CD14-positive monocyte (primary cell): ENCODE measurements at regions not wholly inside any gene's neighbourhood (a gene's known extent, or its start where the extent isn't known, plus 50 kb on each side); places are given as distances from the start of the nearest gene placed in this dataset.

Experiments used
- DNase-seq, 3 donors: peaks; one replicate each; pipeline ENCODE4 v3.0.0-alpha.2; 2011 to 2022
- H2AFZ ChIP-seq: 2 replicates; pipeline ENCODE4 v1.6.0; 2012; ENCODE audit warnings: mild to moderate bottlenecking, low read depth, low read length, inconsistent platforms; ENCODE audit not compliant: insufficient read depth, poor library complexity, severe bottlenecking
- H3K27ac ChIP-seq, 2 donors: 1 replicate in 1 of 2; 2 replicates in 1 of 2; pipeline ENCODE4 v1.5.1; 2012 to 2013; ENCODE audit warnings: low read length in 2 of 2, control low read depth in 1 of 2, inconsistent platforms in 1 of 2, low read depth in 1 of 2, mild to moderate bottlenecking in 1 of 2
- H3K27me3 ChIP-seq, 2 donors: one replicate each; pipeline versions ENCODE4 v1.6.0 to v1.6.1; 2011 to 2013; ENCODE audit warnings: low read length in 2 of 2; ENCODE audit not compliant: control insufficient read depth in 2 of 2, insufficient read depth in 2 of 2
- H3K36me3 ChIP-seq, 2 donors: replicated peaks in 1 of 2; 1 replicate in 1 of 2; 2 replicates in 1 of 2; pipeline versions ENCODE4 v1.5.1 to v1.6.1; 2012 to 2013; ENCODE audit warnings: low read length in 2 of 2, control low read depth in 1 of 2, inconsistent platforms in 1 of 2, mild to moderate bottlenecking in 1 of 2; ENCODE audit not compliant: insufficient read depth in 2 of 2, control insufficient read depth in 1 of 2
- H3K4me1 ChIP-seq, 2 donors: 1 replicate in 1 of 2; 2 replicates in 1 of 2; pipeline versions ENCODE4 v1.5.1 to v1.6.1; 2012 to 2013; ENCODE audit warnings: low read length in 2 of 2, control low read depth in 1 of 2, inconsistent platforms in 1 of 2, mild to moderate bottlenecking in 1 of 2, moderate library complexity in 1 of 2; ENCODE audit not compliant: insufficient read depth in 2 of 2, control insufficient read depth in 1 of 2
- H3K4me2 ChIP-seq: replicated peaks from 2 replicates; pipeline ENCODE3; 2012; ENCODE audit warnings: low read length, moderate library complexity, mild to moderate bottlenecking; ENCODE audit not compliant: poor library complexity, severe bottlenecking; ENCODE audit errors: extremely low read depth
- H3K4me3 ChIP-seq, 3 experiments: fragments of 200-600 bp in 1 of 3; sonication (generic) in 1 of 3; replicated peaks in 1 of 3; 1 replicate in 2 of 3; 2 replicates in 1 of 3; pipeline ENCODE4 v1.5.1; 2011 to 2013; ENCODE audit warnings: low read length in 3 of 3, mild to moderate bottlenecking in 3 of 3, control low read depth in 2 of 3, low read depth in 2 of 3, inconsistent platforms in 1 of 3, moderate library complexity in 1 of 3
- H3K79me2 ChIP-seq: 2 replicates; pipeline ENCODE4 v1.6.0; 2012; ENCODE audit warnings: mild to moderate bottlenecking, control low read depth, inconsistent platforms, low read length, moderate library complexity; ENCODE audit not compliant: insufficient read depth
- H3K9ac ChIP-seq: 2 replicates; pipeline ENCODE4 v1.6.0; 2017; ENCODE audit warnings: low read length, mild to moderate bottlenecking; ENCODE audit not compliant: insufficient read depth, poor library complexity, severe bottlenecking
- H3K9me3 ChIP-seq, 2 donors: replicated peaks in 1 of 2; 1 replicate in 1 of 2; 2 replicates in 1 of 2; pipeline versions ENCODE4 v1.5.1 to v1.6.1; 2012 to 2013; ENCODE audit warnings: low read length in 2 of 2, control low read depth in 1 of 2; ENCODE audit not compliant: control insufficient read depth in 1 of 2, insufficient read depth in 1 of 2
- H4K20me1 ChIP-seq: 2 replicates; pipeline ENCODE4 v1.6.0; 2012; ENCODE audit warnings: mild to moderate bottlenecking, low read length, control low read depth, moderate library complexity; ENCODE audit not compliant: insufficient read depth
- H3K27ac Mint-ChIP-seq, 7 donors: one replicate each; pipeline ENCODE4 v1.8.0; 2020; ENCODE audit warnings: mild to moderate bottlenecking in 7 of 7, mixed read lengths in 7 of 7, moderate library complexity in 6 of 7, inconsistent platforms in 2 of 7
- H3K27me3 Mint-ChIP-seq, 3 donors: one replicate each; pipeline ENCODE4 v1.8.0; 2021 to 2022; ENCODE audit warnings: low read depth in 3 of 3, mild to moderate bottlenecking in 3 of 3, mixed read lengths in 3 of 3, moderate library complexity in 3 of 3, inconsistent platforms in 1 of 3
- H3K36me3 Mint-ChIP-seq, 2 donors: one replicate each; pipeline ENCODE4 v1.8.0; 2020; ENCODE audit warnings: mixed read lengths in 2 of 2, inconsistent platforms in 1 of 2, mild to moderate bottlenecking in 1 of 2
- H3K4me1 Mint-ChIP-seq: one replicate; pipeline ENCODE4 v1.8.0; 2020; ENCODE audit warnings: mild to moderate bottlenecking, mixed read lengths
- H3K4me3 Mint-ChIP-seq, 2 donors: one replicate each; pipeline ENCODE4 v1.8.0; 2020; ENCODE audit warnings: mild to moderate bottlenecking in 2 of 2, mixed read lengths in 2 of 2, moderate library complexity in 1 of 2
- H3K9me3 Mint-ChIP-seq, 7 donors: one replicate each; pipeline ENCODE4 v1.8.0; 2020 to 2022; ENCODE audit warnings: mixed read lengths in 7 of 7, mild to moderate bottlenecking in 6 of 7, moderate library complexity in 6 of 7, inconsistent platforms in 2 of 7
- CTCF ChIP-seq: fragments of 200-600 bp; IDR thresholded peaks from one replicate; pipeline ENCODE4 v1.8.0; 2022; ENCODE audit warnings: antibody characterized with exemption, mild to moderate bottlenecking
- WGBS: methylation state at CpG from one replicate; pipeline ENCODE4 v1.1.5; 2013; ENCODE audit warnings: missing lambda C conversion rate; ENCODE audit not compliant: insufficient coverage; 5-methylcytosine and 5-hydroxymethylcytosine counted together
- intact Hi-C, 2 donors: fragments of 100-400 bp; cut with micrococcal nuclease; formaldehyde crosslinking; loops; one replicate each; pipeline versions ENCODE4 v1.15.0 to v1.15.1; 2023

- Histone ChIP-seq H3K79me2 (no peaks in the 10 kb centered on the region), H3K27ac (no peak overlapping the region), H3K9me3 (peaks cover 0 to under 1% of the 10 kb centered on the region in 2 donors), H3K4me3 (no peak overlapping the region), H2AFZ (no peak overlapping the region), H3K27me3 (no peaks in the 10 kb centered on the region), H3K36me3 (no peaks in the 10 kb centered on the region), H3K4me1 (no peaks in the 10 kb centered on the region), H4K20me1 (no peaks in the 10 kb centered on the region), H3K4me2 (no peak overlapping the region), H3K9ac (no peak overlapping the region)
- Mint-ChIP-seq H3K4me3 (no peak overlapping the region), H3K27me3 (peaks cover 0 to 2% (median 0%) of the 10 kb centered on the region in 3 donors), H3K27ac (peak overlapping the region in 1 of 7 donors; percentile 30), H3K9me3 (peaks cover 0 to 2% (median 0%) of the 10 kb centered on the region in 7 donors), H3K36me3 (no peaks in the 10 kb centered on the region), H3K4me1 (no peaks in the 10 kb centered on the region)
- WGBS = 100% methylated on average over 2 of the region's 3 CpGs
- no peak for DNase-seq
- no peak for TF ChIP-seq CTCF
- intact Hi-C loops = no loop called here
Measured at GRCh38 chrX:142052238-142052637, 148.5 kb downstream of the MAGEC1 start.

GRCh38 chrX:142043196-142043595 is 139.5 kb downstream of the MAGEC1 start:
- Mint-ChIP-seq H3K27me3 (peaks cover 0 to 7% (median 1%) of the 10 kb centered on the region in 3 donors), H3K4me3 (no peak overlapping the region), H3K36me3 (no peaks in the 10 kb centered on the region), H3K27ac (no peak overlapping the region), H3K9me3 (peaks cover 0 to 4% (median 2%) of the 10 kb centered on the region in 7 donors), H3K4me1 (no peaks in the 10 kb centered on the region)
- no peak for TF ChIP-seq CTCF
- no peaks in the 10 kb centered on the region for H4K20me1 ChIP-seq
- 100% methylated on average over 1 of the region's 3 CpGs for WGBS
- intact Hi-C loops = no loop called here
- no peak overlapping the region for H2AFZ ChIP-seq
- no peak overlapping the region for H3K27ac ChIP-seq
- H3K9ac ChIP-seq = no peak overlapping the region
- no peaks in the 10 kb centered on the region for H3K27me3 ChIP-seq
- H3K36me3 ChIP-seq = no peaks in the 10 kb centered on the region
- no peak overlapping the region for H3K4me3 ChIP-seq
- no peaks in the 10 kb centered on the region for H3K4me1 ChIP-seq
- H3K9me3 ChIP-seq = no peaks in the 10 kb centered on the region
- H3K79me2 ChIP-seq = no peaks in the 10 kb centered on the region
- no peak for DNase-seq
- no peak overlapping the region for H3K4me2 ChIP-seq
